GM12874 (cell line): ENCODE measurements at regions not wholly inside any gene's neighbourhood (a gene's known extent, or its start where the extent isn't known, plus 50 kb on each side); places are given as distances from the start of the nearest gene placed in this dataset.

ENCODE experiments used
- CTCF ChIP-seq: IDR thresholded peaks from 2 replicates; pipeline ENCODE4 v1.5.1; 2011; ENCODE audit warnings: low read depth, mild to moderate bottlenecking, control low read depth, low read length, moderate library complexity; ENCODE audit not compliant: insufficient read depth

GRCh38 chr5:68379275-68380036 lies 163.9 kb downstream of the PIK3R1 start:
- TF ChIP-seq CTCF = no peak

- no peak for TF ChIP-seq CTCF
Measured at GRCh38 chr5:68380078-68380477, 164.5 kb downstream of the PIK3R1 start.

GRCh38 chr5:68381060-68381459 lies 165.5 kb downstream of the PIK3R1 start:
- TF ChIP-seq CTCF = no peak

GRCh38 chr5:68381909-68382308 lies 166.4 kb downstream of the PIK3R1 start:
- TF ChIP-seq CTCF = no peak

- no peak for TF ChIP-seq CTCF
Measured at GRCh38 chr5:68382640-68383039, 167.1 kb downstream of the PIK3R1 start.

GRCh38 chr5:68383888-68384310 lies 168.3 kb downstream of the PIK3R1 start:
- no peak for TF ChIP-seq CTCF

- TF ChIP-seq CTCF = no peak
Measured at GRCh38 chr5:68384936-68385594, 169.5 kb downstream of the PIK3R1 start.
